Jurkat, Clone E6-1 (cell line): ENCODE measurements at regions not wholly inside any gene's neighbourhood (a gene's known extent, or its start where the extent isn't known, plus 50 kb on each side); places are given as distances from the start of the nearest gene placed in this dataset.

Source experiments
- DNase-seq: peaks from one replicate; pipeline ENCODE4 v3.0.0-alpha.2; 2011; ENCODE audit warnings: low read depth, low spot score
- H3K4me3 ChIP-seq: 2 replicates; pipeline ENCODE4 v1.5.1; 2011; ENCODE audit warnings: mild to moderate bottlenecking, low read length, control low read depth, moderate library complexity

DNA sequence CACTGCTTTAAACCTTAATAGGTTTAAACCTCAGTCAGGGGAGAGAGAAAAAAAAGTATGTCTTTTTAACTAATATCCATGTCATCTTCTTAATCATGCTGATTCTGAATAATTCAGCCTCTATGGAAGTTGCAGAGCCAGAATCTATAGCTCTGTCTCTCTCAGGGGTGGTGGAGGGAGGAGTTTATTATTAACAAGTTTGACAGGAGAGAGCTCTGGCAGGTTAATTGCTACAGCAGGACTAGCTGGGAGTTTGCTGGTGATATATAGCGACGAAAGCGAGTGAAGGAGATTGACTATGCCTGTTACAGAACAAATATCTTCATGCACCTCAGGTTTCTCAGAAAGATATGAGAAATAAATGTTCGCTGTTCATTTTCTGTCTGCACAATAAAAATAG is 586.4 kb downstream of the TLE4 start:
- no peak for DNase-seq

DNA sequence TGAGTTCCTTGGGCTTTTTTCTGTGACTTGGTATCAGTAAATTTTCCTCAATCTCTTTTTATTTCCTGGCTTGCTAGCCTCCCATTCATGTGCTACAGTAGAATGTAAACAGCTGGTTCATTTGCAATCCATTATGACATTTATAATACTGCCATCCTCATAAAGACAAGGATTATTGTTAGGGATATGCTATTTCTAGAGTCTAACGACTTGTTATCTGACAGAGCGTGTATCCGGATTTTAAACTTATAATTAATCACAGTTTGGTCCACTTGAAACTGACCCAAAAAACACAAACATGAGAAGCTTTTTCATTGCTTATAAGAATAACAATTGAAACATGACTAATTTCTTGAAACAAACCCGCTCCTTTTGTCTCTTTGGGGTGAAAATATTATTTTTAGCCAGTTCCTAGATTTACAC is 585.8 kb downstream of the TLE4 start:
- DNase-seq: no peak
- no peak overlapping the region for H3K4me3 ChIP-seq

More for the DNA sequence above, 586.4 kb downstream of the TLE4 start:
- no peak overlapping the region for H3K4me3 ChIP-seq

DNA sequence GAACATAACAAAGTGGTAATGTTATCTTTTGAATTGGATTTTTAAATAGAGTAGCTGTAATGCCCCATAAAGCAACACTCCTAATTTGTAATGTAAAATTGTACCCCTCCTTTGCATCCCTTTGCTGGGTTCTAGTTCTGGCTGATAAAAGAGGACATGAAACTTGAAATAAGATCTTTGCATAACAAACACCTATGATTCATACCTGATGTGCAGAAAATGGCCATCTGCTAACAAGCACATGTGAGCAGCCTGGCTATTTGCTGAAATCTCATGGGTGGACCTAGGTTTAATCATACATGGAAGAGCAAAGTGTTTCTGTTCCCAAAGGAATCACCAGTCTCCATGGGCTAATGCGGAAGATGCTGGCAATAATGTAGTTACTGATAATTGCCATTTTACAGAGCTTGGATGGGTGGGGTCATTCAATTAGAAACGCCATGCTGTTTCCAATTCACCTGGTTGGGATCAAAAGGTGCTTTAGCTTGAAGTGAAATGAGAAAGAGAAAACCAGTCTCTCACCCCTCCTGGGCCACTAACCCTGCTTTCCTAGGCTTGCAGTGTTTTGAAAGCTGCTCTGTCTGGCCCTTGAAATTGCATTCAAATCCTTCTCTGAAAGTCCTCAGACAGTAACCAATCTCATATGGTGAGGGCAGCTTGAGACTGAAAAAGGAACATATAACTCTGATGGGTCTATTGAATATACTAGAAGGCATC is 585.1 kb downstream of the TLE4 start:
- H3K4me3 ChIP-seq: no peak overlapping the region
- no peak for DNase-seq

DNA sequence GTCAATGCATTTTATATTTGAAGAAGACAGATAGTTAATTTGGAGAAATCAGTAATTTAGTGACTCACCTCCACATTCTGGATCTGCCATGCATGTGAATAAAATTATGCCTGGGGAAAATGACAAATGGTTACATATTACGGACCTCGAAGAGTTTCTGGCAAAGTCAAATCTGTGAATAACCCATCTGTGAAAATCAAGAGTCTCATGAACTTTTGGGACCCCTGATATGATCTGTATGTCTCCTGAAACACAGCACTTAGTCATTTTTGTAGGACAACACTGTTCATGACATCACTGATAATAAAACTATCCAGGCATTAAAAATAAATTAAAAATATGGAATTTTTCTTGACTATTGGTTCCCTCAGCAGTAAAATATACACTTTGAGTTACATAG is 584.5 kb downstream of the TLE4 start:
- no peak overlapping the region for H3K4me3 ChIP-seq
- no peak for DNase-seq

DNA sequence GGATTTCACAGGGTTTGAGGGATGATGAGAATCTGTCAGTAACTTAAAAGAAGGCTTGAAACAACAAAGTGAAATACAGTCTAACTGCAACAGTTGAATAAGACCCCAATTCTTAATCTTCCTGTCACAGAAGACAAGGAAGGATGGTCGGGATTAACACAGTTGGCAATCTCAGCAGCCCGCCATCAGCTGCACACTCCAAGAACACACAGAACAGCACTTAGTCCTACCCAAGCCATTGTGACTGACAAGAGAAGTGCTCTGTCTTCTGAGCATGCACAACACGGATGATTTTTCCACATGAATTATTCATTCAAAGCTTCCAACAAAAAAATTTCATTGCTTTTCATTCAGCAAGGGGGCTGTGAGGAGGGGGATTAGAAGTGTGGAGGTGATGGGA is 576.1 kb downstream of the TLE4 start:
- DNase-seq: no peak
- no peak overlapping the region for H3K4me3 ChIP-seq

DNA sequence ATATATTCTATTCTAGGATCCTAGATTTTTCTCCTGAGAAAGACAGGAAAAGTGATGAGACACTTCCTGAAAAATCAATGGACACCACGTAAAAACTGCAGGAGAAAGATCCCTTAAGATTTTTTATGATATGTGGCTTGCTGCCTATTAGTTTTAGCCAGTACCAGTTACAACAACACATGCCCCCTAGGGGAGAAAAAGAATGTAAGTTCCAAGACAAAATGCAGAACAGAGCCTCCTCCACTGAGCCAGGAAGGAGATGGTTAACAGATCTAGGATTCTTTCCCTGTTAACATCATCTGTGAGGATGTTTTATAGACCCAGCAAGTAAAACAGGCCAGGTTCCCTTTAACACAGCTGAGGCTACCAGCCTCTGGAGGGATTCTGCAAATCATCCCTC is 574.7 kb downstream of the TLE4 start:
- DNase-seq: peak; percentile 0
- no peak overlapping the region for H3K4me3 ChIP-seq

DNA sequence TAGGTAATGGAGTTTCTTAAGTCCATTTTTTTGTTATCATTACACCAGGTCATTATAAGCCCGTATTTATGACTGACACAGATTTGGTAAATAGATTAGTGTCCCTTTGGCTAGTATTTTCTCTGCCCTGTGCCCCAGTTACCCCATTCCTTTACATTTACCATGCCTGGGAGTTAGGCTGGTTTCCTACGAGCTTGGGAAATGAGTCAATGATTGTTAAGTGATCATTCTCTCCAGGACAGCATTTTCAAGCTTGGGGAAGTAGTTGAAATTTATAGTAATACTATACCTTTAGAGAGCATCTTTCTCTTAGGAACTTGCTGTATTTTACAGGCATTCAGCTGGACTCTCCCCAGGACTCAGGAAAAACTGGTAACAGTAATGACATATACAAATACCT is 573.1 kb downstream of the TLE4 start:
- H3K4me3 ChIP-seq: no peak overlapping the region
- DNase-seq: no peak

DNA sequence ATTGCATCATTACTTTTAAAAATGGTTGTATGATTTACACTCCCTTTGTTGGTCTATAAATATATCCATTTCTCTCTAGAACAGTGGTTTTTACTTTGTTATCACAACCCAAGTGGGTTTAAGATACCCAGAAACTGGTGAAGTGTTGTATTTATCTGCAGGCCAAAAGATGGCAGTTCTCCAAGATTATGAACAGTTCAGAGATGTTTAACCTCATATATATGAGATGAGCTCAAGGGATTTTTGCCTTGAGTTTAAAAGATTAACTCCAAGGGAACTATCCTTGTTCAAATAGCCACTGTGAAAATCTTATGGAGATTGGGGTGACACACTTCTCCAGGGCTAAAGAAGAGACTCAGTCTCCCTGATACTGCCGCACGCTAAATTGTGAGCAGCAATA is 572.6 kb downstream of the TLE4 start:
- H3K4me3 ChIP-seq: no peak overlapping the region
- no peak for DNase-seq

DNA sequence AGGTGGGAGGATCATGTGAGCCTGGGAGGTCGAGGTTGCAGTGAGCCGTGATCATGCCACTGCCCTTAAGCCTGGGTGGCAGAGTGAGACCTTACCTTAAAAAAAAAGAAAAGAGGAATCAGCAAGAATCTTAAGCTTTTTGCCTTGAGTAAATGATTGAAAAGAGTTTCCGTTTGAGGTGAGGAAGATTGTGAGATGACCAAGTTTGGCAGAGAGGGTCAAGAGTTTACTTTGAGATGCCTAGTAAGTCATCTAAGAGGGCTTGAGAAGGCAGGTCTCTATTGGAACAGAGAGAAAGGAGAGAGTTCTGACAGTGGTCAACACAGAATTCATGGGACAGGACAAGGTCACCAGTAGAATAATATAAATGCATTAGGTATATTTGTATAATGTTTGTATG is 572.1 kb downstream of the TLE4 start:
- DNase-seq: no peak
- no peak overlapping the region for H3K4me3 ChIP-seq

DNA sequence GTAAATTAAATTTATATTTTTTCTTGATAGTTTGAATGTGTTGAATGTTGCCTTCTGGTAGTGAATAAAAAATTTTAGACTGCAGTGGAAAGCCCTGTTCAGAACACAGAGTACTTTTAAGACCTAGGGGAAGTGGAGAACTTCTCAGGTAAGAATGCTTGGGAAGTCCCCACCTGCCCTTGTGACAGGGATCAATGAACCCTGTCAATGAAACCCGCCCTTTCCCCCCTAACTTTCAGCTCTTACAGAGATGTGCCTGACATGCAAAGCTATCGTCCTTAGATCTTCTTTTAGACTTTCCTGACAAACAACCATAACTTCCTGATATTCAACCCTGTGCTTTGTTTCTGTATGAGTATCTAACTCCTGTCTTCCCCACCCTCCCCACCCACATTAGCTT is 562.7 kb downstream of the TLE4 start:
- no peak overlapping the region for H3K4me3 ChIP-seq
- DNase-seq: no peak

DNA sequence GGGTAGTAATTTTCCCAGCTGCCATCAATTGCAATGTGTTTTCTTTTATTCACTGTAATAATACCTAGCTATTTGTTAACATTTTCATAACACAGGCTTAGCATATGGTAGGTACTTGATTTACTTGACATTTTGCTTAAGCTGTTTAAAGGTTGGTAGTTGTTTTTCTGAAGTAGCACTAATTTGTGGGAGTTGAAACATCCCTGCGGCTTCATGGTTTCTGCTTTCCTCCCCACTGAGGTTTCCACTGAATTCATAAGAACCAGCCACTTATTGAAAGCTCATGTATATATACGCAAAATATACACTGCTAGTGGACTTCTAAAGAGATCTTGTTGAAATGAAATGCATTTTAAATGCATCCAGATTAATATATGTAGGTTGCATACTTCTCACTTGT is 559.9 kb downstream of the TLE4 start:
- H3K4me3 ChIP-seq: no peak overlapping the region
- no peak for DNase-seq

DNA sequence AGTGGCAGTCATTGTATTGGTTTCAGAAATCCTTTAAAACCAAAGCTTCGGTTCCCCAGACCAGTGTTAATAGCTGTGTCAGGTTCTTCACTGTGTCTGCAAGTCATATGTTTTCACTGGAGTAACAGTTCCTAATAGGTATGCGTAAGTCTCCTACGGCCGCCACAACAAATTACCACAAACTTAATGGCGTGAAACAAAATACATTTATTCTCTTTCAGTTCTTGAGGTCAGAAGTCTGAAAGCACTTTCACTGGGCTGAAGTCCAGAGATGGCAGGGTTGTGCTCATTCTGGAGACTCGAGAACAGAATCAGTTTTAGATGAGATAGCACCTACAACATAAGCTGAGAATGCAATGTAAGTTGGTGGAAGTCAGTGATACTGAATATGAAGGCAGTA is 556.2 kb downstream of the TLE4 start:
- no peak for DNase-seq
- H3K4me3 ChIP-seq: no peak overlapping the region

DNA sequence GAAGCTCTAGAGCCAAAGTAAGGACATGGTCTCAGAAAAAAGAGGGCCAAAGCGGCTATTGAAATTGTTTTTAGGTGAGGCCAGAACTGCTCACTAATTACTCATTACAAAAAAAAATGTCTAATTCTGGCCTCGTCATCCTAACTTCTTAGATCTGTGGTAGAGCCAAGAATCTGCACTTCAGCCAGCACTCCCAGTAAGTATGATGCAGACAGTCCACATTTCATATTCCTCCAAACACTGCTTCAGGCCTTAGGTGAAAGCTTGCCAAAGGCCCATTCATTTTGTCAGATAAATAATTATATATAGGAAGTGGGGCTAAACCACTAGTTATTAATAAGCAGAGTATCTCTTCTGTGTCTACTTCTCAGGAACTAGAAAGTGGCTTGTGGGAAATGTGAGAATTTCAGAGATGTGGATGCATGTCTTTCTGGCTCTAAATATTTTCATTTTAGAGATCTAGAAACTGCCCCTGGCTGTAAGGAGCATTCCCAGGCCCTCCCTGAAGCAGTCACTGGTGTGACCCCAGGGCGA is 554.0 kb downstream of the TLE4 start:
- H3K4me3 ChIP-seq: no peak overlapping the region
- DNase-seq: no peak

DNA sequence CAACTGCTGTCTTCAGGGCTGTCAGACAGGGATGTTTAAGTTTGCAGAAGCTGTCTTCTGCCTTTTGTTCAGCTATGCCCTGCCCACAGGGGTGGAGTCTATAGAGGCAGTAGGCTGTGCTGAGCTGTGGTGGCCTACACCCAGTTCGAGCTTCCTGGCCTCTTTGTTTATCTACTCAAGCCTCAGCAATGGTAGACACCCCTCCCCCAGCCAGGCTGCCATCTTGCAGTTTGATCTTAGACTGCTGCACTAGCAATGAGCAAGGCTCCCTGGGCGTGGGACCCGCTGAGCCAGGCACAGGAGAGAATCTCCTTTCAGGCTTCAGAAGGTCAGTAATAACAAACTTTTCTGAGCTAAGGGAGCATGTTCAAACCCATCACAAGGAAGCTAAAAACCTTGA is 545.3 kb downstream of the TLE4 start:
- DNase-seq: no peak

DNA sequence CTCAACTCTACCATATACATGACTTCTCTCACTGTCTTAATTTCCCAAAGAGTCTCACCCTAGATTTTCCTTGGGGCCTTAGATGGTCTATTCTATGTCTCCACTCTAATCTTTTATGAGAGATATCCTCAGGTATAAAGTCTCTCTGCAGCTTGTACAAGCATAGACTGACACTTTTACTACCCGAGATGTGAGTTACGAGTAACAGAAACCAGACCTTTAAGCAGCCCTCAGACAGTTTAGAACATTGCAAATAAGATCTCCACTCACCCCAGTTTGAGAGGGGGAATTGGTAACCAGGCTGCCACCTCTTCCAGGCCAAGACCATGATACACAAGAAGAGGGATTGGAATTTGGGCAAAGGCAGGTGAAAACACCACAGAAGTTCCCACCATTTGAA is 542.5 kb downstream of the TLE4 start:
- no peak for DNase-seq
- H3K4me3 ChIP-seq: no peak overlapping the region

More for the DNA sequence above, 545.3 kb downstream of the TLE4 start:
- no peak overlapping the region for H3K4me3 ChIP-seq

DNA sequence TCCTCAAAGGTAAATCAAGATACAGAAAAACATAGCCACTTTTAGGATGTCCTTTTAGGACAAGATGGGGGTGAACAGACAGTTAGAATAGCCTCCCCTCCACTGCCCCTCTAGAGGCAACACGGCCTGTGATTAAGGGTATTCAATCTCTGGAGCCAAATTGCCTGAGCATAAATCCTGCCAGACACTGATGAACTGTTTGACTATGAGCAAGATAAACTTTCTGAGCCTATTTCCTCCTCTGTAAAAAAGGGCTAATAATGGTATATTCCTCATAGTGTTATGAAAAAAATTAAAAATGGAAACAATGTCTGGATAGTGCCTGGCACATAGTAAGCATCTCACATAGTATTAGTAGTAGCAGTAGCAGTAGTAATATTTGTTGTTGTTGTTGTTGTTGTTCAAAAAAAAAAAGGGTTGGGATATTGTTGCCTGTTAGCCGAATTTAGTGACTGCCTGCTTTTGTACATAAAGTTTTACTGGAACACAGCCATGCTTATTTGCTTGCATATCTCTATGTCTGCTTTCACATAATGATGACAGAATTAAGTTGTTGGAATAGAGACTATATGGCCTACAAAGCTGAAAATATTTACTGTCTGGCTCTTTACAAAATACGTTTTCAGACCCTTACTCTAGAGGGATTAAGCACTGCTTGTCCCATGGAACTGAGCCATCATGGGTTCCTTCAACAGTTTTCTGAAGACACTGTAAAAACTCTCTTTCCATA is 536.3 kb downstream of the TLE4 start:
- H3K4me3 ChIP-seq: no peak overlapping the region
- DNase-seq: no peak

DNA sequence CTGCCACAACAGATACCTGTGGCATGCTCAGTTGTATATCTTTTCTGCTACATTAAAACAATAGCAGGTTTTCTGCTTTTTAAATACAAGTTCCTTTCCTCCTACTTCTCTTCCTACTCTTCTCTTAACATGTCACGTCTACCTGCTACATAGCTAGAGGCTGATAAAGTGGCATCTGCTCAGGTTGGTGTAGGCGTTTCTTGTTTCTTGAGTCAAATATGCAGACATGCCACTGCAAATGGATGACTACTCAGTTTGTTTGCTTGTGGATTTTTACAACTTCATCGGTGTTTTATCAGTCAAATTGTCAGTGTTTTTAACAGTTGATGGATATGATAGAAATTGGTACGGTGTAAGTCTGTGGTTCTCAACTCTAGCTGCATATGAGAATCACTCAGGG is 525.7 kb downstream of the TLE4 start:
- no peak for DNase-seq
- no peak overlapping the region for H3K4me3 ChIP-seq

DNA sequence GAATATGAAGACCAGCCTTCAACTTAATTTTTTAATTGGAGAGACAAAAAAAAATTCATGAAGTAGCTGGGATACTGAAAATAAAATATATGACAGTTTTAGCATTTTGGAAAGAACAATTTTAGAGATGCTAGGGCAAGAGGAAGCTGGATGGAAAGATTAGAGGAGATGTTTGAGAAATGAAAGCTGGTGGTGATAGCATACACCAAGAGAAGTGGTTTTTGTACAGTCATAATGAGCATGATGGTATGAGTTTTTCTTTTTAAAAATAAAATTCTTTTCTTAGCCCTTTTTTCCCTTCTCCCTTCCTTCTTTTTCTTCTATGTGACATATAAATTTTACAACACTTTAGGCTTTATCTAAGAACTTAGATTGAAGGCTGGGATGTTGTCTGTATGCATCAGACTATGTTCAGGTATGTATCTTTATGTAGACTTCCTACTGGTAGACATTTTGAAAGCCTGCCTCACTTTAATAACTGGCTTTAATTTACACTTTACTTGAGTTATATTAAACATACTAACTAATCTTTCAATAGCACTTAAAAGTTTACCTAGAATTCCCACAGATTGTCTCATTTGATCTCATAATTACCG is 522.5 kb downstream of the TLE4 start:
- H3K4me3 ChIP-seq: no peak overlapping the region
- no peak for DNase-seq

DNA sequence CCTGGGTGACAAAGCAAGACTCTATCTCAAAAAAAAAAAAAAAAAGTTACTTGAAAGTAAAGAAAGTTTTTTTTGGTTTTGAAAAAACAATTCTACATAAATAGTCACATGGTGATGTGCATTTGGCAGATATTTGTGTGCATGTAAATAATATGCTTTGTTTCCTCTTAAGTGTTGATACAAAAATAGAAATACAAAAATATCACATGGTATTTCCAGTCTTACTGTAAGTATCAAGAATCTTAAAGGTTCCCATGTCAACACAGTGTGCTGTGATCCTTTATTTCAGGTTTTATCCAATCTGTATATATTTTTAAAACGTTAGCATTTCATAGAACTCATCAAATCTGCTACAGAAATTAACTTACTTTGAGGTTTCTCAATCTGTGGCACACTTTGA is 521.9 kb downstream of the TLE4 start:
- no peak overlapping the region for H3K4me3 ChIP-seq
- no peak for DNase-seq

DNA sequence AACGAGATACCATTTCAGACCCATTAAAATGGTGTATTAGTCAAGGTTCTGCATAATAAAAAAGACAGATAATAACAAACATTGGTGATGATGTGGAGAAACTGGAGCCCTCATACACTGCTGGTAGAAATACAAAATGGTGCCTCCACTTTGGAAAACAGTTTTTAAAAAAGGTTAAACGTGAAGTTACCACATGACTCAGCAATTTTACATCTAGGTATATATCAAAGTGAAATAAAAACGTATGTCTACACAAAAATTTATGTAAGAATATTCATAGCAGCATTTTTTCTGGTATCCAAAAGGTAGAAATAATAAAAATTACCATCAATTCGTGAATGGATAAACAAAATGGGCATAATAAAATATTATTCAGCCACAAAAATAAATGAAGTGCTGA is 519.8 kb downstream of the TLE4 start:
- no peak for DNase-seq
- no peak overlapping the region for H3K4me3 ChIP-seq
